Kidney (tissue), 13 donors: ENCODE measurements at regions not wholly inside any gene's neighbourhood (a gene's known extent, or its start where the extent isn't known, plus 50 kb on each side); places are given as distances from the start of the nearest gene placed in this dataset.

ENCODE experiments used
- DNase-seq, 5 donors: peaks; one replicate each; pipeline ENCODE4 v3.0.0-alpha.2; 2013 to 2020
- FAIRE-seq: peaks from 2 replicates; lab custom pipeline; 2012; peaks lifted over from hg19 to GRCh38; lab: Jason Lieb, UNC
- H3K27ac ChIP-seq, 2 donors: one replicate each; pipeline ENCODE4 v1.7.0; 2013; ENCODE audit warnings: low read depth in 2 of 2, low read length in 2 of 2, inconsistent platforms in 1 of 2
- H3K27me3 ChIP-seq: one replicate; pipeline ENCODE4 v1.7.1; 2013; ENCODE audit warnings: low read length, inconsistent platforms; ENCODE audit not compliant: control insufficient read depth, insufficient read depth
- H3K36me3 ChIP-seq, 3 donors: one replicate each; pipeline versions ENCODE4 v1.7.0 to v1.7.1; 2013; ENCODE audit warnings: low read length in 3 of 3, control low read depth in 1 of 3, inconsistent platforms in 1 of 3; ENCODE audit not compliant: insufficient read depth in 3 of 3, control insufficient read depth in 2 of 3
- H3K4me1 ChIP-seq, 3 donors: one replicate each; pipeline versions ENCODE4 v1.7.0 to v1.7.1; 2013; ENCODE audit warnings: low read length in 3 of 3, inconsistent platforms in 1 of 3, low read depth in 1 of 3; ENCODE audit not compliant: control insufficient read depth in 2 of 3, insufficient read depth in 2 of 3
- H3K4me3 ChIP-seq, 3 donors: one replicate each; pipeline versions ENCODE4 v1.7.0 to v1.8.1; 2013; ENCODE audit warnings: low read length in 3 of 3, control low read depth in 1 of 3, inconsistent platforms in 1 of 3
- H3K9ac ChIP-seq, 3 donors: one replicate each; pipeline versions ENCODE4 v1.7.0 to v1.7.1; 2013; ENCODE audit warnings: low read length in 3 of 3, control low read depth in 1 of 3, inconsistent platforms in 1 of 3
- H3K9me3 ChIP-seq, 3 donors: one replicate each; pipeline versions ENCODE4 v1.7.0 to v1.7.1; 2013; ENCODE audit warnings: low read length in 3 of 3, control low read depth in 1 of 3, inconsistent platforms in 1 of 3; ENCODE audit not compliant: control insufficient read depth in 2 of 3, insufficient read depth in 1 of 3
- CTCF ChIP-seq: IDR thresholded peaks from 3 replicates; pipeline ENCODE4 v1.5.1; 2012; ENCODE audit warnings: mild to moderate bottlenecking, moderate library complexity, borderline replicate concordance; ENCODE audit not compliant: insufficient read depth; ENCODE audit errors: extremely low read depth
- intact Hi-C: fragments of 100-400 bp; cut with DNase I; formaldehyde crosslinking; loops from one replicate; pipeline ENCODE4 v1.11.1; 2022
- donor health status: control.
- donor health status: control.
- donor health status: control.
- donor health status: control.
- donor health status: control.
- donor health status: DM: yes; HTN: yes; CAD: no.
- donor health status: Normal renal cell carcinoma (clear cell type).

GRCh38 chr13:104961246-104961645 is 1574.2 kb downstream of the EFNB2 start:
- Histone ChIP-seq H3K4me3 (no peak overlapping the region), H3K4me1 (no peaks in the 10 kb centered on the region), H3K9me3 (no peaks in the 10 kb centered on the region), H3K27ac (no peak overlapping the region), H3K36me3 (no peaks in the 10 kb centered on the region), H3K9ac (no peak overlapping the region), H3K27me3 (no peaks in the 10 kb centered on the region)
- FAIRE-seq (no peak), DNase-seq (no peak)
- intact Hi-C loops = no loop called here
- no peak for TF ChIP-seq CTCF

GRCh38 chr13:104954210-104954609 is 1581.3 kb downstream of the EFNB2 start:
- Histone ChIP-seq H3K4me3 (no peak overlapping the region), H3K27ac (no peak overlapping the region), H3K9ac (no peak overlapping the region), H3K27me3 (no peaks in the 10 kb centered on the region), H3K4me1 (no peaks in the 10 kb centered on the region), H3K36me3 (no peaks in the 10 kb centered on the region), H3K9me3 (no peaks in the 10 kb centered on the region)
- intact Hi-C loops = no loop called here
- no peak for DNase-seq
- TF ChIP-seq CTCF = no peak
- FAIRE-seq = no peak

GRCh38 chr13:104953588-104953987 is 1581.9 kb downstream of the EFNB2 start:
- intact Hi-C loops = no loop called here
- Histone ChIP-seq H3K4me1 (no peaks in the 10 kb centered on the region), H3K9ac (no peak overlapping the region), H3K27me3 (no peaks in the 10 kb centered on the region), H3K9me3 (no peaks in the 10 kb centered on the region), H3K4me3 (no peak overlapping the region), H3K27ac (no peak overlapping the region), H3K36me3 (no peaks in the 10 kb centered on the region)
- FAIRE-seq = no peak
- TF ChIP-seq CTCF = no peak
- DNase-seq = no peak
